ENCODE measurements at regions not wholly inside any gene's neighbourhood (a gene's known extent, or its start where the extent isn't known, plus 50 kb on each side); places are given as distances from the start of the nearest gene placed in this dataset.

GRCh38 chr10:121284936-121285335 lies 313.3 kb downstream of the FGFR2 start:
- TF ChIP-seq CTCF (conservative IDR thresholded peaks at IDR 0.05; ENCODE audit: low read depth in 2 of 2): no peak
- TF ChIP-seq ETS1 (IDR thresholded peaks at IDR 0.05): no peak
- no peak for TF ChIP-seq POLR2AphosphoS5 (IDR thresholded peaks at IDR 0.05; ENCODE audit: low read depth)
- no peak for TF ChIP-seq EZH2phosphoT487 (IDR thresholded peaks at IDR 0.05; ENCODE audit: unreplicated experiment)
- TF ChIP-seq REST (IDR thresholded peaks at IDR 0.05; ENCODE audit: unreplicated experiment): no peak

Data from GM23338 (cell line).